Activated CD4-positive, alpha-beta memory T cell treated with anti-CD3 and anti-CD28 coated beads, Interleukin-2, amount 10 ng/mL, durations not matched to agents 7 days and 5 days (primary cell): ENCODE measurements at regions not wholly inside any gene's neighbourhood (a gene's known extent, or its start where the extent isn't known, plus 50 kb on each side); places are given as distances from the start of the nearest gene placed in this dataset.
"Not testable (repeated sequence)": the region's sequence is repeated elsewhere in the genome, so short reads cannot be mapped to it uniquely, and the experiment has no call there.

ENCODE experiments used
- CTCF ChIA-PET: fragments of 350-600 bp; sonication (Branson Sonifier 250); formaldehyde crosslinking; loops from one replicate; lab custom pipeline; 2021; ENCODE audit warnings: antibody characterized with exemption, inconsistent platforms; lab: Charles Lee
- POLR2A ChIA-PET: fragments of 350-600 bp; sonication (Branson Sonifier 250); formaldehyde crosslinking; loops from one replicate; lab custom pipeline; 2021; ENCODE audit warnings: antibody characterized with exemption; lab: Charles Lee
- DNase-seq: peaks from one replicate; pipeline ENCODE4 v3.0.0-alpha.2; 2020
- H3K27ac Mint-ChIP-seq: one replicate; pipeline ENCODE4 v1.8.0; 2021; ENCODE audit warnings: mild to moderate bottlenecking, mixed read lengths
- H3K27me3 Mint-ChIP-seq: one replicate; pipeline ENCODE4 v1.8.0; 2021; ENCODE audit warnings: mixed read lengths
- H3K36me3 Mint-ChIP-seq: one replicate; pipeline ENCODE4 v1.8.0; 2021; ENCODE audit warnings: low read depth, mixed read lengths
- H3K4me1 Mint-ChIP-seq: one replicate; pipeline ENCODE4 v1.8.0; 2021; ENCODE audit warnings: mixed read lengths
- H3K4me3 Mint-ChIP-seq: one replicate; pipeline ENCODE4 v1.8.0; 2021; ENCODE audit warnings: mild to moderate bottlenecking, mixed read lengths
- H3K9me3 Mint-ChIP-seq: one replicate; pipeline ENCODE4 v1.8.0; 2021; ENCODE audit warnings: mixed read lengths

DNA sequence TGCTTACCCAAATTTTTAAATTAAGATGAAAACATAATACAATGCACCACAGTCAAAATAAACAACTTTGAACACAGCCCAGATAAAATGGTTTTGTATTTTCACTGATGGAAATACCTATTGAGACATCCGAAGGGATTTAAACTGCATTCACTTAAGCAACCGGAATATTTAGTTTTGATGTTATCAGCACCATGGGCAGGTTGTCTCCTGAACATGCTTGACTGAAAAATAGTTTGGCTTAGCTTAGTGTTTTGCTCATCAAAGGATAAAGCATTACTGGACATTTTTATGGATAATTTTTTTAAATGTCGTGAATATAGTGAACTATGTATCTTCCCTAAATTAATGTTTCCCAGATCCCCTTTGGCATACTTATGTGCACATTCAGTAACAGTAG is 177.5 kb downstream of the GJA1 start:
- H3K36me3 Mint-ChIP-seq = no peaks in the 10 kb centered on the region
- no peaks in the 10 kb centered on the region for H3K9me3 Mint-ChIP-seq
- no peaks in the 10 kb centered on the region for H3K4me1 Mint-ChIP-seq
- no peak overlapping the region for H3K4me3 Mint-ChIP-seq
- H3K27ac Mint-ChIP-seq = no peak overlapping the region
- CTCF ChIA-PET = no interaction called here
- POLR2A ChIA-PET = no interaction called here
- no peak for DNase-seq
- H3K27me3 Mint-ChIP-seq = no peaks in the 10 kb centered on the region

DNA sequence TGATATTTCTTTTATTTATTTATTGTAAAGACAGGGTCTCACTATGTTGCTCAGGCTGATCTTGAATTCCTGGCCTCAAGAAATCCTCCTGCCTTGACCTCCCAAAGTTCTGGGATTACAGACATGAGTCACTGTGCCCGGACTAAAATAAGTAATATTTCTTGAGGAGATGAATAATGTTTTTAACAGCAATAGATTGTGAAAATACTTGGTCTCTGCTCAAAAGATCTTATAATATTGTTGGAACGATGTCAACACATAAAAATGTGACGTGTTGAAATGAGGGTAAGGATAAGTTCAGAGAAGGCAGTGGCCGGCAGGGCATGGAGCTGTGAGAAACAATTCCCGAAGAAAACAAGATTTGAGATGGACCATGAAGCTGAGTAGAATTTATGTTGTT is 178.7 kb downstream of the GJA1 start:
- POLR2A ChIA-PET = no interaction called here
- CTCF ChIA-PET = no interaction called here
- H3K4me1 Mint-ChIP-seq = no peaks in the 10 kb centered on the region
- H3K27ac Mint-ChIP-seq = no peak overlapping the region
- H3K27me3 Mint-ChIP-seq = no peaks in the 10 kb centered on the region
- no peak overlapping the region for H3K4me3 Mint-ChIP-seq
- no peaks in the 10 kb centered on the region for H3K36me3 Mint-ChIP-seq
- no peak for DNase-seq
- H3K9me3 Mint-ChIP-seq = no peaks in the 10 kb centered on the region

DNA sequence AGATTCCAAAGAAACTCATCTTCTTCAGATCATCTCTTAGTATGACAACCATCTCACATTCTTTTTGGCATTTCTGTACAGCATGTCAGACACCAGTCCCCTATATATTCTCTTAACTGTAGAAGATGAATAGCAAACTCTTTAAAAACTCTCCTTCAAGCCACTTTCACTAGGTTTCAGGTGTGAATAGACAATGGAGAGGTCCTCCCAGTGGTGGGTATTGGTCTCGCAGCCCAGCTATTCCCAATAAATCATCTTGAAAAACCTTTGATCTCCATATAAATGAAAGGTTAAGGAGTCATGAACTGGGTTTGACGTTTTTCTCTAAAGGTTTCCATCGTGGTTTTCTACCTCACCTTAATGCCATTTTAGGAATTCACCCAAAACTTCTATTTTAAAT is 180.0 kb downstream of the GJA1 start:
- Mint-ChIP-seq H3K4me1 (no peaks in the 10 kb centered on the region), H3K27ac (no peak overlapping the region), H3K27me3 (no peaks in the 10 kb centered on the region), H3K9me3 (no peaks in the 10 kb centered on the region), H3K36me3 (no peaks in the 10 kb centered on the region), H3K4me3 (no peak overlapping the region)
- no peak for DNase-seq
- ChIA-PET POLR2A (no interaction called here), CTCF (no interaction called here)

DNA sequence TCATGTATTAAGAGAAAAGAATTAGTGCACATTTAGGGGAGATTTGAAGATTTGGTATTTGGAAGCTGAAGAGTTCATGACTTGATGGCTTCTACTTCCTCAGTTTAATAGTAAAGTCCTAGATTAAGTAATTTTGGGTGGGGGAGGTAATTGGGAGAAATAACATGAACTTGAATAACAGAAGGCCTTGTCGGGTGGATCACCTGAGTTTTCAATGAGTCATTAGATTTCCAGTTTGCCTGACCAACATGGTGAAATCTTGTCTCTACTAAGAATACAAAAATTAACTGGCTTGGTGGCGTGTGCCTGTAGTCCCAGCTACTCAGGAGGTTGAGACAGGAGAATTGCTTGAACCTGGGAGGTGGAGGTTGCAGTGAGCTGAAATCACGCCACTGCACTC is 181.0 kb downstream of the GJA1 start:
- CTCF ChIA-PET = no interaction called here
- H3K4me3 Mint-ChIP-seq = no peak overlapping the region
- H3K27ac Mint-ChIP-seq = no peak overlapping the region

DNA sequence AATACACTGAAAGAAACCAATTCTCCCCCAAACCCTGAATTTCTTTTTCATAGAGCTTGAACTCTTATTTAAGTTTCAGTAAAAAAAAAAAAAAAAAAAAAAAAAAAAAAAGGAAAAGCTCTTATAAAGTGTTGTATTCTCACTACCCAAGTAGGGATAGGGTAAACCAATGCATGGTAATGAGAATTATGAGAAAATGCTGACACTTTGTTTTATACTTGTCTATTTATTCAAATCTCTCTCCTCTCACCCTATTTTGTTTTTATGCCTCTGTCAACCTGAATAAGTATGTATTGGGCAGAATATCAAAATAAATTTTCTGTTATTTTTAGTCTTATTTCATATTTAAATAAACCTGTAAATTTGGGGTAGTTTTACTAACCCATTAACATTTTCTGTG is 181.9 kb downstream of the GJA1 start:
- no peaks in the 10 kb centered on the region for H3K9me3 Mint-ChIP-seq
- H3K4me3 Mint-ChIP-seq = no peak overlapping the region
- no peaks in the 10 kb centered on the region for H3K27me3 Mint-ChIP-seq
- ChIA-PET CTCF (interaction anchor here (0.6 kb wide), 1 partner anchor 10 kb away, joined by 7 read pairs; no protein-coding TSS in a partner anchor), POLR2A (no interaction called here)
- DNase-seq = no peak
- H3K36me3 Mint-ChIP-seq = no peaks in the 10 kb centered on the region
- H3K4me1 Mint-ChIP-seq = no peaks in the 10 kb centered on the region
- no peak overlapping the region for H3K27ac Mint-ChIP-seq

More for the DNA sequence above, 181.0 kb downstream of the GJA1 start:
- Mint-ChIP-seq H3K4me1 (no peaks in the 10 kb centered on the region), H3K9me3 (no peaks in the 10 kb centered on the region), H3K36me3 (no peaks in the 10 kb centered on the region), H3K27me3 (no peaks in the 10 kb centered on the region)
- POLR2A ChIA-PET = no interaction called here
- no peak for DNase-seq

DNA sequence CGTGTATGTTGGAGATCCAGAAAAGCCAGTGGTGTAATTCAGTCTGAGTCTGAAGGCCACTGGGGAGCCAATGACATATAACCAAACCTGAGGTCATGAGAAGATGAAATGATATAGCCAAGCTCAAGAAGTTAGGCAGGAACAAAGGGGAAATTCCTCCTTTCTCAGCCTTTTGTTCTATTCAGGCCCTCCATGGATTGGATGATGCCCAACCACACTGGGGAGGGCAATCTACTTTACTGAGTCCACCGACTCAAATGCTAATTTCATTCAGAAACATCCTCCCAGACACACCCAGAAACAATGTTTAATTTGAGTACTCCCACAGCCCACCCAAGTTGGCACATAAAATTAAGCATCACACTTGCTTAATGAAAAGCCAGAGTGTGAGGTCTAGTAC is 183.6 kb downstream of the GJA1 start:
- CTCF ChIA-PET = no interaction called here
- H3K4me1 Mint-ChIP-seq = no peaks in the 10 kb centered on the region
- no peaks in the 10 kb centered on the region for H3K27me3 Mint-ChIP-seq
- POLR2A ChIA-PET = no interaction called here
- H3K9me3 Mint-ChIP-seq = no peaks in the 10 kb centered on the region
- H3K4me3 Mint-ChIP-seq = no peak overlapping the region
- no peaks in the 10 kb centered on the region for H3K36me3 Mint-ChIP-seq
- no peak overlapping the region for H3K27ac Mint-ChIP-seq
- no peak for DNase-seq

DNA sequence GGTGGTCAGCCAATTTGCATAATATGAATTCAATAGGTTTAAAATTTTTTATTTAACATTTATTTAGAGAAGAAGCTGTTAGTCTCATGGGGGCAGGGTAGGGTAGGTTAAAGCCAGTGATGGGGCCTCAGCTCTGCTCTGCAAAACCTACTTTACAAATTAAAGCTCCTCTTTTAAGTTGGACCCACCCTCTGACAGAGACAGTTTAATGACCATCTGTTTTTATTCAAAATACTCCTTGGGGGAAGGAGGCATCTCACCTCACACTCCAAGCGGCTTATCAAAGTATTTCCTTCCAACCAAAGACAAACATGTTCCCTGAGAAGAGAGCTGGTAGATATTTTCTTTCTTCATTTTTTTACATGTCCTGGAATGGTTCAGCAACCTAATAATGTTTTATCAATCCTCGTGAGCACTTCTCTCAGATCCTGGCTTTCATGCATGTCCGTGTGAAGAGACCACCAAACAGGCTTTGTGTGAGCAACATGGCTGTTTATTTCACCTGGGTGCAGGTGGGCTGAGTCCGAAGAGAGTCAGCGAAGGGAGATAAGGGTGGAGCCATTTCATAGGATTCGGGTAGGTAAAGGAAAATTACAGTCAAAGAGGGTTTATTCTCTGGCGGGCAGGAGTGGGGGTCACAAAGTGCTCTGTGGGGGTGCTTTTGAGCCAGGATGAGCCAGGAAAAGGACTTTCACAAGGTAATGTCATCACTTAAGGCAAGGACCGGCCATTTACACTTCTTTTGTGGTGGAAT is 184.7 kb downstream of the GJA1 start:
- DNase-seq = no peak
- Mint-ChIP-seq H3K27me3 (no peaks in the 10 kb centered on the region), H3K9me3 (no peaks in the 10 kb centered on the region), H3K36me3 (no peaks in the 10 kb centered on the region), H3K4me3 (no peak overlapping the region), H3K4me1 (no peaks in the 10 kb centered on the region), H3K27ac (no peak overlapping the region)
- POLR2A ChIA-PET = no interaction called here
- CTCF ChIA-PET = no interaction called here

DNA sequence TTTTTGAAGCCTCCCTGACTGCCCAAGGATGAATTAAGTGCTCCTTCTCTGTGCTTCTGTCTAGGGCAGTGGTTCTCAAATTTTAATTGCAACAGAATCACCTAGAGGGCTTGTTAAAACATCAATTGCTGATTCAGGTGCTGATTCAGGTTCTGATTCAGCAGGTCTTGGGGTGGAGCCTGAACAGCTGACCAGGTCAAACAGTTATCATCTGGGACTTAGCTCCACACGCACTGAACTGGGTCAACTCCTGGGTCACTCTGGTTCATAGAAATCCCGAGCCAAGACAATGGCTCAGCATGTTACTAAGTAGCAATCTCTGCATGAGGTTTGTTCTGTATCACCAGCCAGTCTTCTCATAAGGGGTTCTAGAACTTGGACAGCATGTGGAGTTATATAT is 192.3 kb downstream of the GJA1 start:
- peaks cover 7% of the 10 kb centered on the region for H3K9me3 Mint-ChIP-seq
- no peak for DNase-seq
- no peaks in the 10 kb centered on the region for H3K4me1 Mint-ChIP-seq
- POLR2A ChIA-PET = no interaction called here
- no peaks in the 10 kb centered on the region for H3K36me3 Mint-ChIP-seq
- H3K4me3 Mint-ChIP-seq = no peak overlapping the region
- CTCF ChIA-PET = interaction anchor here (0.7 kb wide), 1 partner anchor 10 kb away, joined by 3 read pairs; no protein-coding TSS in a partner anchor
- no peak overlapping the region for H3K27ac Mint-ChIP-seq
- no peaks in the 10 kb centered on the region for H3K27me3 Mint-ChIP-seq

DNA sequence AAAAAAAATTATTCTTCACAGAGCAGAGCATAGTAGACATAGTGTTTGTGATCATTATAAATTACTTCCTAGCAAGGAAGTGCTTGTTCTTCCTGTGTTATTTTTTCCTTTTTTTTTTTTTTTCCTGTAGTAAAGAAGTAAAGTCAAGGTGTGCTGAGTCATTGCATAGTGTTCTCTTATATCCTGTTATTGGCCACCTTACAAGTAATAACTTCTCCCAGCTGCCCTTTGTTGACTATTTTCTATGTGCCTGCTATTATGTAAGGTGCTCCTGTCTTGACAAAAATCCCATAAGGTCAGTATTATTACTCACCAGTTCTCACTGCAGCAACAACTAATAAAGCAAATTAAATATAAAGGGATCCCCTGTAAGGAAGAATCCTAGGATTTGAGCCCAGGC is 195.3 kb downstream of the GJA1 start:
- Mint-ChIP-seq H3K36me3 (no peaks in the 10 kb centered on the region), H3K27ac (no peak overlapping the region), H3K4me1 (no peaks in the 10 kb centered on the region), H3K4me3 (no peak overlapping the region), H3K9me3 (peaks cover 9% of the 10 kb centered on the region), H3K27me3 (no peaks in the 10 kb centered on the region)
- ChIA-PET POLR2A (no interaction called here), CTCF (no interaction called here)
- DNase-seq = no peak

DNA sequence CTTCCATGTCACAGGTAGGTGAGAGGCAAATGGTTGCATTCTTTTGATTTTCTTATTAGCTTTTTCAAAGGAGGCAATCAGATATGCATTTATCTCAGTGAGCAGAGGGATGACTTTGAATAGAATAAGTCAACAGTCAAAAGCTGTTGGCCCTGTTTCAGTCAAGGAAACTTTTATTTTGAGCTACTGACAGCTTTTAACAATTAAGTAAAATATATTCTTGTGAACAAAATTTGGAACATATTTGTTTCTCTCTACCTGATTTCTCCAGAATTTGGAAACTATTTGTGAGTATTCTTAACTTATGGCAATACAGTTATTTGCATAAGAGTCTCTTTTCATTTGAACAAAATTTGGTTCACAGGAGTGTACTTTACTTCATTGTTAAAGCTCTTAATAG is 196.3 kb downstream of the GJA1 start:
- POLR2A ChIA-PET, H3K27me3 Mint-ChIP-seq, DNase-seq, H3K4me3 Mint-ChIP-seq, H3K4me1 Mint-ChIP-seq, H3K27ac Mint-ChIP-seq, CTCF ChIA-PET, H3K36me3 Mint-ChIP-seq, H3K9me3 Mint-ChIP-seq: not testable (repeated sequence)

DNA sequence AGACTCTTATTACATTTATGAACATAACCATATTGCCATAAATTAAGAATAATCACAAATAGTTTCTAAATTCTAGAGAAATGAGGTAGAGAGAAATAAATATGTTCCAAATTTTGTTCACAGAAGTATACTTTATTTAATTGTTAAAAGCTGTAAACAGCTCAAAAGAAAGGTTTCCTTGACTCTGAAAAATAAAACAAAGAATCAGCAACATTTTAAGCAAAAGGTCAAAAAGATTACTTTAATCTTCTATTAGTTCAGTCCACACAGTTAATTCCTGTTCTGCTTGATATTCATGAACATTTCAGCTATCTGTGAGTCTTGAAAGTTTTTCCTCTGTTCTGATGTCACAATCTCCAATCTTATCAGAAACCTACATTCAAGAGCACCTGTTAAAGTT is 197.9 kb downstream of the GJA1 start:
- H3K27ac Mint-ChIP-seq = no peak overlapping the region
- H3K9me3 Mint-ChIP-seq = peaks cover 10% of the 10 kb centered on the region
- H3K27me3 Mint-ChIP-seq = no peaks in the 10 kb centered on the region
- POLR2A ChIA-PET = no interaction called here
- CTCF ChIA-PET = no interaction called here
- DNase-seq = no peak
- H3K36me3 Mint-ChIP-seq = no peaks in the 10 kb centered on the region
- no peak overlapping the region for H3K4me3 Mint-ChIP-seq
- H3K4me1 Mint-ChIP-seq = no peaks in the 10 kb centered on the region

DNA sequence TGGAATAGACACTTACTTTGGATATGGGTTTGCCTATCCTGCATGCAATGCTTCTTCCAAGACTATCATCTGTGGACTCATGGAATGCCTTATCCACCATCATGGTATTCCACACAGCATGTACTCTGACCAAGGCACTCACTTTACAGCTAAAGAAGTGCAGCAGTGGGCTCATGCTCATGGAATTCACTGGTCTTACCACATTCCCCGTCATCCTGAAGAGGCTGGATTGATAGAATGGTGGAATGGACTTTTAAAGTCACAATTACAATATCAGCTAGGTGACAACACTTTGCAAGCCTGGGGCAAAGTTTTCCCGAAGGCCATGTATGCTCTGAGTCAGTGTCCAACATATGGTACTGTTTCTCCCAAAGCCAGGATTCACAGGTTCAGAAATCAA is 199.1 kb downstream of the GJA1 start:
- DNase-seq, H3K36me3 Mint-ChIP-seq, H3K27me3 Mint-ChIP-seq, H3K4me3 Mint-ChIP-seq, H3K27ac Mint-ChIP-seq, H3K9me3 Mint-ChIP-seq, POLR2A ChIA-PET, H3K4me1 Mint-ChIP-seq, CTCF ChIA-PET: not testable (repeated sequence)

DNA sequence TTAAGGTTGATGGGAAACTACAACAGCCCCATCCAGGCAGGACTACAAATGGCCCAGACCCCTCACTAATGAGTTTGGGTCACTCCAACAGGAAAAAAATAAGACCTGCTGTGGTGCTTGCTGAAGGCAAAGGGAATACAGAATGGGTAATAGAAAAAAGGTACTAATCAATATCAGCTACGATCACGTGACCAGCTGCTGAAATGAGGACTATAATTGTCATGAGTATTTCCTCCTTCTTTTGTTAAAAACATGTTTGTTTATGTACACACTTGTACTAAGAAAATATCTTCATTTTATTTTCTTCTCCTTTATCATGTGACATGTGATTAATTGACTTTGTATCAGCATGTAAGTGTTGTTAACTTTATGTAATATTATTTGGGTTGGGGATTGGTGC is 199.9 kb downstream of the GJA1 start:
- no peak overlapping the region for H3K27ac Mint-ChIP-seq
- H3K9me3 Mint-ChIP-seq = peaks cover 10% of the 10 kb centered on the region
- no peak for DNase-seq
- H3K36me3 Mint-ChIP-seq = no peaks in the 10 kb centered on the region
- H3K27me3 Mint-ChIP-seq = no peaks in the 10 kb centered on the region
- no peaks in the 10 kb centered on the region for H3K4me1 Mint-ChIP-seq
- H3K4me3 Mint-ChIP-seq = no peak overlapping the region
- POLR2A ChIA-PET = no interaction called here
- CTCF ChIA-PET = no interaction called here

DNA sequence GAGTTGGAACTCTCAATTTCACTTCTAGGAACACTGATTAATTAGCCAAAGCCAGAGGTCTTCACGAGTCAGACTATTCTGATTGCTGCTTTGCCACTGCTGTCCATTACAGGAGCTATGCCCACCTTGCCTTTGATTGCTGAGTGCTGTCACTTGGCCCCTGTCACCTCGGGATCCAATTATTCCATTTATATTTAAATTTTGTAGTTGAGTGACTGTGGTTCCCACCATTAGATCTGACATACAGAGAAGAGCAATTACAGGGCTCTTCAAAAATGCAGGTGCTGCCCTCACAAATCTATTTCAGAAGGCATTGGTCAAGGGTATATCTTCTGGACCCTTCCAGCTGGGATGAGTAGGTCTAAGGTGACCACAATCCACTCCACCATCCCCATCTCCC is 200.8 kb downstream of the GJA1 start:
- H3K36me3 Mint-ChIP-seq, CTCF ChIA-PET, H3K27ac Mint-ChIP-seq, DNase-seq, H3K4me3 Mint-ChIP-seq, POLR2A ChIA-PET, H3K27me3 Mint-ChIP-seq, H3K4me1 Mint-ChIP-seq: not testable (repeated sequence)
- peaks cover 13% of the 10 kb centered on the region for H3K9me3 Mint-ChIP-seq
